Fibroblast of skin of right quadriceps (primary cell): ENCODE measurements at regions not wholly inside any gene's neighbourhood (a gene's known extent, or its start where the extent isn't known, plus 50 kb on each side); places are given as distances from the start of the nearest gene placed in this dataset.
A peak's percentile ranks its signal among the peaks of the same experiment; 100 is the strongest.

ENCODE experiments used
- DNase-seq: peaks from one replicate; pipeline ENCODE4 v3.0.0-alpha.2; 2013

- no peak for DNase-seq
These were observed 105.5 kb upstream of the CPLX2 start for GRCh38 chr5:175765858-175766257.

- DNase-seq, result no peak
These were observed 104.4 kb upstream of the CPLX2 start for GRCh38 chr5:175766963-175767362.

- DNase-seq, result no peak
These were observed 98.4 kb upstream of the CPLX2 start for GRCh38 chr5:175772747-175773533.

- no peak for DNase-seq
These were observed 97.8 kb upstream of the CPLX2 start for GRCh38 chr5:175773534-175774070.

GRCh38 chr5:175775416-175775815 is 96.0 kb upstream of the CPLX2 start:
- DNase-seq, result no peak

GRCh38 chr5:175778951-175779503 is 92.4 kb upstream of the CPLX2 start:
- no peak for DNase-seq

GRCh38 chr5:175783739-175784138 is 87.6 kb upstream of the CPLX2 start:
- no peak for DNase-seq

- no peak for DNase-seq
These were observed 87.1 kb upstream of the CPLX2 start for GRCh38 chr5:175784230-175784629.

- DNase-seq, result no peak
These were observed 85.7 kb upstream of the CPLX2 start for GRCh38 chr5:175785681-175786080.

GRCh38 chr5:175788155-175788787 is 83.1 kb upstream of the CPLX2 start:
- DNase-seq, result no peak

GRCh38 chr5:175789670-175790069 is 81.7 kb upstream of the CPLX2 start:
- DNase-seq, result no peak

GRCh38 chr5:175790796-175791195 is 80.6 kb upstream of the CPLX2 start:
- DNase-seq, result no peak

- DNase-seq, result no peak
These were observed 75.4 kb upstream of the CPLX2 start for GRCh38 chr5:175795959-175796358.

- DNase-seq, result peak; percentile 79
These were observed 74.6 kb upstream of the CPLX2 start for GRCh38 chr5:175796536-175797499.

- no peak for DNase-seq
These were observed 73.8 kb upstream of the CPLX2 start for GRCh38 chr5:175797521-175798038.

GRCh38 chr5:175798626-175799025 is 72.8 kb upstream of the CPLX2 start:
- no peak for DNase-seq

GRCh38 chr5:175800656-175801081 is 70.7 kb upstream of the CPLX2 start:
- peak; percentile 66 for DNase-seq

GRCh38 chr5:175802361-175802760 is 69.0 kb upstream of the CPLX2 start:
- no peak for DNase-seq

GRCh38 chr5:175803254-175803653 is 68.1 kb upstream of the CPLX2 start:
- DNase-seq, result no peak

- DNase-seq, result no peak
These were observed 67.5 kb upstream of the CPLX2 start for GRCh38 chr5:175803736-175804454.

- DNase-seq, result no peak
These were observed 65.9 kb upstream of the CPLX2 start for GRCh38 chr5:175805256-175806011.
